Hepatocyte (in vitro differentiated cells): ENCODE measurements at regions not wholly inside any gene's neighbourhood (a gene's known extent, or its start where the extent isn't known, plus 50 kb on each side); places are given as distances from the start of the nearest gene placed in this dataset.

Experiments used
- DNase-seq: peaks from one replicate; pipeline ENCODE4 v3.0.0-alpha.2; 2016; ENCODE audit warnings: low spot score
- H2AFZ ChIP-seq: fragments of 200-600 bp; sonication (generic); 2 replicates; pipeline ENCODE4 v1.6.0; 2016; ENCODE audit warnings: antibody characterized with exemption, mild to moderate bottlenecking
- H3K27ac ChIP-seq: fragments of 200-600 bp; sonication (generic); 2 replicates; pipeline ENCODE4 v1.5.1; 2016; ENCODE audit warnings: mild to moderate bottlenecking
- H3K27me3 ChIP-seq: fragments of 200-600 bp; sonication (generic); 2 replicates; pipeline ENCODE4 v1.6.1; 2016
- H3K36me3 ChIP-seq: fragments of 200-600 bp; sonication (generic); replicated peaks from 2 replicates; pipeline ENCODE4 v1.5.1; 2016; ENCODE audit warnings: low read depth; ENCODE audit not compliant: insufficient read depth
- H3K4me1 ChIP-seq: fragments of 200-600 bp; sonication (generic); 2 replicates; pipeline ENCODE4 v1.5.1; 2016; ENCODE audit warnings: mild to moderate bottlenecking, moderate library complexity; ENCODE audit not compliant: insufficient read depth
- H3K4me2 ChIP-seq: fragments of 200-600 bp; sonication (generic); 2 replicates; pipeline ENCODE4 v1.6.0; 2016
- H3K4me3 ChIP-seq: fragments of 200-600 bp; sonication (generic); 2 replicates; pipeline ENCODE4 v1.5.1; 2016; ENCODE audit warnings: mild to moderate bottlenecking
- H3K79me2 ChIP-seq: fragments of 200-600 bp; sonication (generic); 2 replicates; pipeline ENCODE4 v1.6.0; 2017; ENCODE audit warnings: mild to moderate bottlenecking
- H3K9me2 ChIP-seq: fragments of 200-600 bp; sonication (generic); replicated peaks from 2 replicates; pipeline ENCODE4 v1.6.0; 2017; ENCODE audit warnings: mild to moderate bottlenecking; ENCODE audit not compliant: insufficient read depth
- H3K9me3 ChIP-seq: fragments of 200-600 bp; sonication (generic); 2 replicates; pipeline ENCODE4 v1.5.1; 2016; ENCODE audit warnings: low read depth, mild to moderate bottlenecking
- H4K20me1 ChIP-seq: fragments of 200-600 bp; sonication (generic); 2 replicates; pipeline ENCODE4 v1.6.0; 2016; ENCODE audit warnings: mild to moderate bottlenecking; ENCODE audit not compliant: insufficient read depth, poor library complexity, severe bottlenecking
- CTCF ChIP-seq: fragments of 200-600 bp; sonication (generic); IDR thresholded peaks from 2 replicates; pipeline ENCODE4 v1.5.1; 2016; ENCODE audit warnings: antibody characterized with exemption, mild to moderate bottlenecking; ENCODE audit not compliant: poor library complexity
- EZH2 ChIP-seq: fragments of 200-600 bp; sonication (generic); IDR thresholded peaks from 2 replicates; pipeline ENCODE4 v1.6.1; 2016; ENCODE audit warnings: antibody characterized with exemption, mild to moderate bottlenecking, borderline replicate concordance
- EZH2phosphoT487 ChIP-seq: fragments of 200-600 bp; sonication (generic); IDR thresholded peaks from one replicate; pipeline ENCODE4 v1.6.1; 2018; ENCODE audit warnings: antibody characterized with exemption, mild to moderate bottlenecking, low read depth, moderate library complexity; ENCODE audit not compliant: unreplicated experiment, severe bottlenecking
- WGBS: methylation state at CpG from one replicate; pipeline ENCODE4 v1.1.6; 2016; ENCODE audit warnings: low lambda C conversion rate; ENCODE audit errors: missing lambda C conversion rate; 5-methylcytosine and 5-hydroxymethylcytosine counted together

- Histone ChIP-seq H3K27ac (no peak overlapping the region), H3K9me2 (no peaks in the 10 kb centered on the region), H3K9me3 (no peaks in the 10 kb centered on the region), H3K27me3 (no peaks in the 10 kb centered on the region), H3K4me1 (no peaks in the 10 kb centered on the region), H2AFZ (no peak overlapping the region), H3K79me2 (no peaks in the 10 kb centered on the region), H3K36me3 (no peaks in the 10 kb centered on the region), H4K20me1 (no peaks in the 10 kb centered on the region), H3K4me2 (no peak overlapping the region), H3K4me3 (no peak overlapping the region)
- TF ChIP-seq CTCF (no peak), EZH2phosphoT487 (no peak), EZH2 (no peak)
- WGBS: 77% methylated on average over 2 of the region's 2 CpGs
- DNase-seq: no peak
Observed at GRCh38 chr3:118573912-118574311, 460.7 kb downstream of the IGSF11 start.

GRCh38 chr3:118577055-118577777 is 457.4 kb downstream of the IGSF11 start:
- H3K9me3 ChIP-seq: no peaks in the 10 kb centered on the region
- no peaks in the 10 kb centered on the region for H3K9me2 ChIP-seq
- no peaks in the 10 kb centered on the region for H3K27me3 ChIP-seq
- H3K4me1 ChIP-seq: no peaks in the 10 kb centered on the region
- WGBS: 67% methylated on average over 3 of the region's 3 CpGs
- H3K4me2 ChIP-seq: peak overlapping the region; percentile 5
- H2AFZ ChIP-seq: no peak overlapping the region
- H4K20me1 ChIP-seq: no peaks in the 10 kb centered on the region
- H3K27ac ChIP-seq: no peak overlapping the region
- TF ChIP-seq EZH2phosphoT487: no peak
- TF ChIP-seq EZH2: no peak
- TF ChIP-seq CTCF: no peak
- no peaks in the 10 kb centered on the region for H3K79me2 ChIP-seq
- no peaks in the 10 kb centered on the region for H3K36me3 ChIP-seq
- no peak overlapping the region for H3K4me3 ChIP-seq
- DNase-seq: peak; percentile 28

- Histone ChIP-seq H4K20me1 (no peaks in the 10 kb centered on the region), H2AFZ (no peak overlapping the region), H3K36me3 (no peaks in the 10 kb centered on the region), H3K4me3 (no peak overlapping the region), H3K9me3 (no peaks in the 10 kb centered on the region), H3K4me2 (no peak overlapping the region), H3K9me2 (no peaks in the 10 kb centered on the region), H3K79me2 (no peaks in the 10 kb centered on the region), H3K4me1 (no peaks in the 10 kb centered on the region), H3K27me3 (no peaks in the 10 kb centered on the region), H3K27ac (no peak overlapping the region)
- TF ChIP-seq EZH2: no peak
- no peak for TF ChIP-seq EZH2phosphoT487
- TF ChIP-seq CTCF: no peak
- 90% methylated on average over 6 of the region's 6 CpGs for WGBS
- DNase-seq: no peak
Observed at GRCh38 chr3:118578559-118578958, 456.1 kb downstream of the IGSF11 start.
